Progenitor cell of endocrine pancreas (in vitro differentiated cells): ENCODE measurements at regions not wholly inside any gene's neighbourhood (a gene's known extent, or its start where the extent isn't known, plus 50 kb on each side); places are given as distances from the start of the nearest gene placed in this dataset.

Experiments
- DNase-seq: peaks from one replicate; pipeline ENCODE4 v3.0.0; 2021; ENCODE audit warnings: low spot score; ENCODE audit not compliant: unreplicated experiment
- H3K27ac Mint-ChIP-seq: 2 replicates; pipeline ENCODE4 v1.8.0; 2021; ENCODE audit warnings: mild to moderate bottlenecking, moderate library complexity, mixed read lengths
- H3K27me3 Mint-ChIP-seq: 2 replicates; pipeline ENCODE4 v1.8.0; 2021; ENCODE audit warnings: mixed read lengths
- H3K36me3 Mint-ChIP-seq: 2 replicates; pipeline ENCODE4 v1.8.0; 2022; ENCODE audit warnings: mixed read lengths; ENCODE audit not compliant: insufficient read depth
- H3K4me1 Mint-ChIP-seq: 2 replicates; pipeline ENCODE4 v1.8.0; 2021; ENCODE audit warnings: low read depth, mixed read lengths
- H3K4me3 Mint-ChIP-seq: 2 replicates; pipeline ENCODE4 v1.8.0; 2021; ENCODE audit warnings: low read depth, mild to moderate bottlenecking, moderate library complexity, mixed read lengths
- H3K9me3 Mint-ChIP-seq: 2 replicates; pipeline ENCODE4 v1.8.0; 2021; ENCODE audit warnings: low read depth, mixed read lengths
- CTCF ChIP-seq: fragments of 200-600 bp; sonication (generic); IDR thresholded peaks from one replicate; pipeline ENCODE4 v1.5.0; 2021; ENCODE audit warnings: antibody characterized with exemption, mild to moderate bottlenecking; ENCODE audit not compliant: unreplicated experiment

GRCh38 chr5:117889596-117889995 lies 1098.8 kb downstream of the DTWD2 start:
- TF ChIP-seq CTCF = no peak
- Mint-ChIP-seq H3K4me3 (no peak overlapping the region), H3K9me3 (no peaks in the 10 kb centered on the region), H3K4me1 (no peaks in the 10 kb centered on the region), H3K27ac (no peak overlapping the region), H3K27me3 (no peaks in the 10 kb centered on the region), H3K36me3 (no peaks in the 10 kb centered on the region)
- no peak for DNase-seq

- no peaks in the 10 kb centered on the region for H3K9me3 Mint-ChIP-seq
- H3K4me3 Mint-ChIP-seq = no peak overlapping the region
- no peak for TF ChIP-seq CTCF
- H3K4me1 Mint-ChIP-seq = no peaks in the 10 kb centered on the region
- H3K36me3 Mint-ChIP-seq = no peaks in the 10 kb centered on the region
- H3K27ac Mint-ChIP-seq = no peak overlapping the region
- no peak for DNase-seq
- H3K27me3 Mint-ChIP-seq = no peaks in the 10 kb centered on the region
These were observed 1099.7 kb downstream of the DTWD2 start for GRCh38 chr5:117888688-117889087.

GRCh38 chr5:117881426-117882230 lies 1106.7 kb downstream of the DTWD2 start:
- DNase-seq = no peak
- H3K9me3 Mint-ChIP-seq = no peaks in the 10 kb centered on the region
- H3K27me3 Mint-ChIP-seq = no peaks in the 10 kb centered on the region
- no peak overlapping the region for H3K4me3 Mint-ChIP-seq
- no peak for TF ChIP-seq CTCF
- H3K27ac Mint-ChIP-seq = no peak overlapping the region
- peaks cover 7% of the 10 kb centered on the region for H3K4me1 Mint-ChIP-seq
- no peaks in the 10 kb centered on the region for H3K36me3 Mint-ChIP-seq

GRCh38 chr5:117880932-117881331 lies 1107.4 kb downstream of the DTWD2 start:
- Mint-ChIP-seq H3K4me3 (no peak overlapping the region), H3K4me1 (peaks cover 7% of the 10 kb centered on the region), H3K36me3 (no peaks in the 10 kb centered on the region), H3K27me3 (no peaks in the 10 kb centered on the region), H3K9me3 (no peaks in the 10 kb centered on the region), H3K27ac (no peak overlapping the region)
- no peak for DNase-seq
- no peak for TF ChIP-seq CTCF

GRCh38 chr5:117877731-117878130 lies 1110.6 kb downstream of the DTWD2 start:
- Mint-ChIP-seq H3K27ac (no peak overlapping the region), H3K4me1 (peaks cover 7% of the 10 kb centered on the region), H3K27me3 (no peaks in the 10 kb centered on the region), H3K36me3 (no peaks in the 10 kb centered on the region), H3K4me3 (no peak overlapping the region), H3K9me3 (peaks cover 6% of the 10 kb centered on the region)
- no peak for TF ChIP-seq CTCF
- DNase-seq = no peak
